ENCODE measurements at regions not wholly inside any gene's neighbourhood (a gene's known extent, or its start where the extent isn't known, plus 50 kb on each side); places are given as distances from the start of the nearest gene placed in this dataset.

- Histone ChIP-seq H3K9me3 (ENCODE audit: low read length) (no peaks in the 10 kb centered on the region), H3K9me2 (ENCODE audit: insufficient read depth, low read length) (no peaks in the 10 kb centered on the region), H4K20me1 (ENCODE audit: insufficient read depth, low read length) (no peaks in the 10 kb centered on the region), H2AFZ (ENCODE audit: low read length) (no peak overlapping the region), H3K27ac (ENCODE audit: low read depth, low read length, poor library complexity, severe bottlenecking) (no peak overlapping the region), H3K4me3 (ENCODE audit: low read depth, low read length, poor library complexity, severe bottlenecking) (no peak overlapping the region), H3K4me1 (ENCODE audit: insufficient read depth, low read length, poor library complexity, severe bottlenecking) (no peaks in the 10 kb centered on the region), H3K79me2 (ENCODE audit: insufficient read depth, low read depth, low read length) (no peaks in the 10 kb centered on the region), H3K4me2 (ENCODE audit: low read length) (no peak overlapping the region), H3K36me3 (ENCODE audit: insufficient read depth, low read length) (no peaks in the 10 kb centered on the region)
- POLR2A ChIA-PET, result no interaction called here
- no peak for TF ChIP-seq EZH2phosphoT487 (IDR thresholded peaks at IDR 0.05; ENCODE audit: borderline replicate concordance, low read depth, low read length)
- no peak for TF ChIP-seq CTCF (conservative IDR thresholded peaks at IDR 0.05; ENCODE audit: low read length)
- CTCF ChIA-PET (ENCODE audit: unreplicated experiment), result no interaction called here
- intact Hi-C loops (cut with micrococcal nuclease; ENCODE audit: unreplicated experiment), result no loop called here
- BruUV-seq (replicated peaks), result no TSS peak
- no peak for DNase-seq (ENCODE audit: low spot score)
Measured at GRCh38 chr14:101117543-101117942, 214.0 kb upstream of the RTL1 start.

GRCh38 chr14:101118233-101118632 lies 214.7 kb upstream of the RTL1 start:
- H3K4me3 ChIP-seq (ENCODE audit: low read depth, low read length, poor library complexity, severe bottlenecking), result no peak overlapping the region
- H3K4me2 ChIP-seq (ENCODE audit: low read length), result no peak overlapping the region
- CTCF ChIA-PET (ENCODE audit: unreplicated experiment), result no interaction called here
- no peaks in the 10 kb centered on the region for H3K79me2 ChIP-seq (ENCODE audit: insufficient read depth, low read depth, low read length)
- H3K36me3 ChIP-seq (ENCODE audit: insufficient read depth, low read length), result no peaks in the 10 kb centered on the region
- no peak overlapping the region for H2AFZ ChIP-seq (ENCODE audit: low read length)
- H3K9me3 ChIP-seq (ENCODE audit: low read length), result no peaks in the 10 kb centered on the region
- POLR2A ChIA-PET, result no interaction called here
- no peak for DNase-seq (ENCODE audit: low spot score)
- no TSS peak for BruUV-seq (replicated peaks)
- no peak overlapping the region for H3K27ac ChIP-seq (ENCODE audit: low read depth, low read length, poor library complexity, severe bottlenecking)
- H3K4me1 ChIP-seq (ENCODE audit: insufficient read depth, low read length, poor library complexity, severe bottlenecking), result no peaks in the 10 kb centered on the region
- no peaks in the 10 kb centered on the region for H4K20me1 ChIP-seq (ENCODE audit: insufficient read depth, low read length)
- H3K9me2 ChIP-seq (ENCODE audit: insufficient read depth, low read length), result no peaks in the 10 kb centered on the region
- TF ChIP-seq CTCF (conservative IDR thresholded peaks at IDR 0.05; ENCODE audit: low read length), result no peak
- no peak for TF ChIP-seq EZH2phosphoT487 (IDR thresholded peaks at IDR 0.05; ENCODE audit: borderline replicate concordance, low read depth, low read length)
- intact Hi-C loops (cut with micrococcal nuclease; ENCODE audit: unreplicated experiment), result no loop called here

DNA sequence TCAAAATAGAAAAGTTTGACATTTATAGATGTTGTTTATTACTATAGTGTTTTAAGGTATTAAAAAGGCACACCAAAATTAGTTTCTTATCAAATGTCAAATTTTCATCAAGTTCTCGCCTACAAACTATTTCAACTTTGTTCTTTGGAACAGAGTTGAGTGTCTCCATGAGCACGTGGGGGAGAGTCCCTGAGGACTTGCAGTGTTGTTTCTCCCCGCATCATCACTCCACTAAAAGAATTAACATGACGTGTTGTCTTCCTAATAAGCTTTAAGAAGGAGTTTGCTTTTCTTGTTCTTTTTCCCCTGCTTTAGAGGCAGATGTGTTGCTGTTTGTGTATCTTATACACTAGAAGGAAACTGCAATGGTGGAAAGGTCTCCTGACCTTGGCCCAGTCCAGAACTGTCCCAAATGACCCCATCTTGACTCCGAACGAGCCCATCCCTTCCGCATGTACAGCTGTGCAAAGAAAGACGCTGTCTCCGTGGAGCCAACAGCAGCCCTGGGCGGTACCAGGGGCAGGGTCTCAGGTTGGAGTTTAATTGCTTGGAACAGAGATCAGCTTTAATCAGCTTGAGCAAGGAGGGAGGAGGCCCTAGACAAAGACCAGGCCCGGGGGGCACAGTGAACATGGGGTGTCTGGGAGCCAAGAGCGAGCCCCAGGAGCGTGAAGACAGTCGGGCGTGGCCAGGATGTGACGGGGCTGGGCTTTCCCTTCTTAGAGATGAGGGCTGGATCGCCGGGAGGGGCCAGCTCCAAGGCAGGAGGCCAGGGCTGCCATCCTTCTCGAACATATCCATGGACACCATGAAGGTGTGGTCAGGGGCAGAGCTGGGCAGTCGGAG lies 215.4 kb upstream of the RTL1 start:
- Histone ChIP-seq H3K36me3 (ENCODE audit: insufficient read depth, low read length) (no peaks in the 10 kb centered on the region), H3K79me2 (ENCODE audit: insufficient read depth, low read depth, low read length) (no peaks in the 10 kb centered on the region), H3K4me1 (ENCODE audit: insufficient read depth, low read length, poor library complexity, severe bottlenecking) (no peaks in the 10 kb centered on the region), H3K4me3 (ENCODE audit: low read depth, low read length, poor library complexity, severe bottlenecking) (no peak overlapping the region), H3K4me2 (ENCODE audit: low read length) (no peak overlapping the region), H3K9me3 (ENCODE audit: low read length) (no peaks in the 10 kb centered on the region), H3K27ac (ENCODE audit: low read depth, low read length, poor library complexity, severe bottlenecking) (no peak overlapping the region), H2AFZ (ENCODE audit: low read length) (no peak overlapping the region), H4K20me1 (ENCODE audit: insufficient read depth, low read length) (no peaks in the 10 kb centered on the region), H3K9me2 (ENCODE audit: insufficient read depth, low read length) (no peaks in the 10 kb centered on the region)
- no TSS peak for BruUV-seq (replicated peaks)
- DNase-seq (ENCODE audit: low spot score), result no peak
- no peak for TF ChIP-seq EZH2phosphoT487 (IDR thresholded peaks at IDR 0.05; ENCODE audit: borderline replicate concordance, low read depth, low read length)
- TF ChIP-seq CTCF (conservative IDR thresholded peaks at IDR 0.05; ENCODE audit: low read length), result no peak
- ChIA-PET CTCF (ENCODE audit: unreplicated experiment) (no interaction called here), POLR2A (no interaction called here)
- intact Hi-C loops (cut with micrococcal nuclease; ENCODE audit: unreplicated experiment), result no loop called here

Data from OCI-LY7 (cell line).